ENCODE measurements at regions not wholly inside any gene's neighbourhood (a gene's known extent, or its start where the extent isn't known, plus 50 kb on each side); places are given as distances from the start of the nearest gene placed in this dataset.

GRCh38 chr15:67011617-67012005 lies 53.8 kb upstream of the SMAD3 start:
- H3K4me3 ChIP-seq (ENCODE audit: low read depth in 1 of 2, low read length in 1 of 2) = no peak overlapping the region
- no peaks in the 10 kb centered on the region for H3K36me3 ChIP-seq
- H3K27ac ChIP-seq = no peak overlapping the region
- no peaks in the 10 kb centered on the region for H3K27me3 ChIP-seq
- peaks cover 8 to 9% of the 10 kb centered on the region in 2 experiments for H3K4me1 ChIP-seq (ENCODE audit: control insufficient read depth in 1 of 2, insufficient read depth in 1 of 2, low read depth in 1 of 2, low read length in 1 of 2)
- TF ChIP-seq CTCF (IDR thresholded peaks at IDR 0.05) = no peak
- no peaks in the 10 kb centered on the region for H3K9me3 ChIP-seq

- H3K27ac ChIP-seq = no peak overlapping the region
- H3K4me3 ChIP-seq (ENCODE audit: low read depth in 1 of 2, low read length in 1 of 2) = no peak overlapping the region
- no peak for TF ChIP-seq CTCF (IDR thresholded peaks at IDR 0.05)
Observed at GRCh38 chr15:67013696-67014095, 51.7 kb upstream of the SMAD3 start.

More at GRCh38 chr15:67013696-67014095, 51.7 kb upstream of the SMAD3 start:
- H3K27me3 ChIP-seq = no peaks in the 10 kb centered on the region
- H3K4me1 ChIP-seq (ENCODE audit: control insufficient read depth in 1 of 2, insufficient read depth in 1 of 2, low read depth in 1 of 2, low read length in 1 of 2) = peaks cover 26 to 29% of the 10 kb centered on the region in 2 experiments
- H3K36me3 ChIP-seq = no peaks in the 10 kb centered on the region
- no peaks in the 10 kb centered on the region for H3K9me3 ChIP-seq
